Colon (tissue), 2 donors: ENCODE measurements at regions not wholly inside any gene's neighbourhood (a gene's known extent, or its start where the extent isn't known, plus 50 kb on each side); places are given as distances from the start of the nearest gene placed in this dataset.
"Not testable (repeated sequence)": the region's sequence is repeated elsewhere in the genome, so short reads cannot be mapped to it uniquely, and the experiment has no call there.

Source experiments
- FAIRE-seq: peaks from 2 replicates; lab custom pipeline; 2012; peaks lifted over from hg19 to GRCh38; lab: Jason Lieb, UNC
- donor health status: control.
- donor health status: control.

GRCh38 chr6:97456070-97456469, 173.1 kb upstream of the MMS22L start:
- FAIRE-seq: no peak

DNA sequence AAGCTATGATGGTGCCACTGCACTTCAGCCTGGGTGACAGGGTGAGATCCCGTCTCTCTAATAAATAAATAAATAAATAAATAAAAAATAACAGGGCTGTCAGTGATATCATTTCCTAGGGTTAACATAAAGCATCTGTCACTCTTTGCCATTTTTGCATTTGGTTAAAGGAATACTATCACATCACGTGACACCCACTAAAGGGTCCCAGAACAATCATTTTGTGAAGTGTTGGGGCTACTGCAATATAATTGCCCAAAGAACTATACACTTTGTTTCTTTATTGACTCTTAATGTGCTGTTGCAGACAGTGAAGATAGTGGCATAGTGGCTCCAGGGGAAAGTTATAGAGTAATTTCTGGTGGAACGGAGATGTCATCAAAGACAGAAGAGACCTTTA, 176.5 kb upstream of the MMS22L start:
- no peak for FAIRE-seq

DNA sequence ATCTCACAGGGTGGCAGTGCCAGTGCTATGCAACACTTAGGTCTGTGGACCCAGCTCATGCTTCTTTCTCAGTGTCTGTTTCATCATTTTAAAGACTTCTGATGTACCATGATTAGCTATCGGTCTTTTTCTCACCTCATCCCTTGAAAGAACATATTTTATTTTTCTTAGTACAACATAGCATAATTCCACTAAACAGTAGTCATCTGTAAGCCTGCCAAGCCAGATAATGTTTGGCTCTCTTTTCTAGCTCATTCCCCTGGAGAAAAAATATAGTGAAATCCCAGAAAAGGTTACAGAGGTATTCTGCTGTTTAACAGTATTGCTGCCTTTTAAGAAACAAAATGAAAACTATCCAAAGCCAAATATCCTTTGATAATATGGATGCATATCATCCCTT, 177.0 kb upstream of the MMS22L start:
- FAIRE-seq: no peak

DNA sequence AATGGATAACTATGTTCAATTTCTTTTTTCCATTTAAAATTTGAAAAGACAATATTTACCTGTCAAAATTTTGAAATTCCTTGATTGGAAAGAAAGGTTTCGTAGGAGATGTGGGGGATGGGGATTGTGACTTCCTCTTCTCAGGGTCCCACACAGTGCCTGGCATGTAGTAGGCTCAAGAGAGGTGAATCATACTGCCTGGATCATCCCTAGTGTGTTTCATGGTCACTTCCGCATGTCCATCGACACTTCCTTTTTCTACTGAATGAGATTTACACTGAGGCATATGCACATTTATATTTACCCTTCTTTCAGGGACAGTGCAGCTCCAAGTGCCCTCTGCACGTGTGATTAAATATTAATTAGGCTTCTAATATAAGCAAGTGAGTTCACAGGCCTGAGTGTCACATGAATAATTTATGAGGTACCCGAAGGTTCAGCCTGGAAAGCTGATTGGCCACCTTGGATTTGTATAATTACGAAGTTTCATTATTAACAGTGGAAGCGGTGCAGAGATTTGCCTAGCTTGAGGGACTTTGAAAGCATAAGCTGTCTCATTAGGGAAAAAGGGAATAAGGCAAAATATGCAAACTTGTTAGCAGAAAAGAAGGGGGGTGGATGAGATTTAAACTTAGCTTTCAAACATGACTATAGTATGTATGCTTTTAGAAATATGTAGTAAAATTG, 177.5 kb upstream of the MMS22L start:
- no peak for FAIRE-seq

DNA sequence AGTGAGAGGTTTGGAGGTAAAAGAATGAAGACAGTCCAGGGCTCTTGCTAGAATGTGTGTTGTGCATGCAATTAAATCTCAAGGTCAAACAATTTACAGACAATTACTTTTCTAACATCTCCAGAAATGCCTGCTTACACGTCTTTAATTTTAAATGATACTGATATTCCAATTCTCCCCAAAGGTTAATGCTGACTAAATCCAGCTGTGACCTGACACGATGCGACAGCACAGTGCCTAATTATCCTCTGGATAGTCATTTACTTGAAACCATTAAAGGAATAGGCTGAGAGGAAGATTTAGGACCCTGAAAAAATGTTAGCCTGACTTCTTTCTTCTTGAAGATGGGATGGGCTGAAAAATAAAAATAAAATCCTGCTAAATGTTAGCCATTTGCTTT, 178.2 kb upstream of the MMS22L start:
- no peak for FAIRE-seq

DNA sequence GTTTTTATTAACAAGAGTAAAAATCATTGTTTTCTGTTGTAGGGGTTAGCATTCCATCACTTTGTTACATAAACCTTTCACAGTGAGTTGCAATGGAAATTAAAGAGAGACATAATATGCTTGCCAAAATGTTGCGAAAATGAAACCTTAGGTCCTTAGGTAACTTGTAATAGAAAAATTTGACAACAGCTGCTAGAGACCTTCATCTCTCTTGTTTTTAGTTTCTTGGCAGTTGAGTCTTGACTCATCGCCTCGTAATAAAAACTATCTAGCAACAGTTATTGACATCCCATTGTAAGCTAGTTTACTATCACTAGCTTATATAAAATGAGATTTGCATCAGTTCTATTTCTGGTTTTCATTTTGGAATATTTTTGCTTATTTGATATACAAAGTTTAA, 179.0 kb upstream of the MMS22L start:
- no peak for FAIRE-seq

GRCh38 chr6:97462938-97463598, 180.1 kb upstream of the MMS22L start:
- FAIRE-seq: no peak

DNA sequence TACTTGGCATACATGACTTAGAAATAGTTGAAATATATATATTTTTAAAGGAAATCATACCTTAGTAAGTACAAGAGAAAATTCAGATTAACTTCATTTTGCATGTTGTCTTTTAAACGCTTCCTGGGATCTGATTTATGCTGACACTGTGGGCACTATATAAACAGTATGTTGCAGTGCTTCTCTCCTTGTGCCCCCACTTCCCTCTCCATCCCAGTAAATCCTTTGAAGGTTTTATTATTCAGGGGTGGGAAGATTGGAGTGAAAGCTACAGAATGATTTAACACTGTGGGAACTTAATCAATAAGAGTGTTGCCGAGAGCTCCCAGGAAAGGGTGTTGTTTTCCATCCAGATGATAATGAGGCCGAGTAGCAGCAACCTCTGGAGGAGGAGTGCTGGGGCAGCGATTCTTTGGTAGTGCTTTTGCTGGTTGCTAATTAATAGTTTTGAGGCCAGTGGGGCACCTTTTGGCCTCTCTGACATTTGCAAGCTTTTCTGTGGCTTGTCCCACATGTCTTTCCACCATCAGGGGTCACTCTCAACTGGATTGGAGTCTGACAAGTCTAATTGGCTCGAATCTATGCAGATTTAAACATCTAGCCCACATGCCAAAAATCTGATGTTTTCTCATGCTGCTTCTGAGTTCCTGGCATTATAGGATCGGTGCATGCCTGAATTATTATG, 183.0 kb upstream of the MMS22L start:
- no peak for FAIRE-seq

DNA sequence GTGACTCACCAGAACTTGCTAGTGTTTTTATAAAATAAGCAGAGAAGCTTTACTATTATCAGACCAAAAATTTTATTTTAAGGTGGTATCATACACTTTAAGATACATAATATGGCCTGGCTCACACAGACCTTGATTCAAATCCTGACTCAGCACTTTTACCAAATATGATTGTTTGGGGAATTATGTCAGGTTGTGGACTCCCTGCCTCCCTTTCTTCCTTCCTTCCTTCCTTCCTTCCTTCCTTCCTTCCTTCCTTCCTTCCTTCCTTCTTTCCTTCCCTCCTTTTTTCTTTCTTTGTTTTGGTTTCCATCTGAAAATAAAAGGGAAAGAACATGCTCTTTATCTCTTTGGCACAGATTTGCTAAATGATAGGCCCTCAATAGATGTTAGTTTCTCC, 186.0 kb upstream of the MMS22L start:
- FAIRE-seq: no peak

DNA sequence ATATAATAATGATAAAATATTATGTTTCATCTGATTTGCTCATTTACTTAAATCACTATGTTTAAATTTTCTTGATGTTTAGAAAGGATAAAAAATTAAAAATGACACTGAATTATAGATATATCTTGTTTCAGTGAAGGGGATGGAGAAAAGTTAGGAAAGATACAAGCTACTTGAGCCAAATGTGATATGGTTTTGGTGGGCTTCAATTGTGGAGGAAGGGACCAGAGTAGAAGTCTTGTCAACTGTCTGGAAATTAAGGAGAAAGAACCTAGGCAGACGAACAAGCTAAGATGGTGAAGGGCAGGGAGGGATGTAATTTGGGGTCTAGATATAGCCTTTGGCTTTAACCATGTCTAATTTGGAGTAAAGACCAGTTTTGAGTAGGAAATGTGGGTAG, 186.4 kb upstream of the MMS22L start:
- no peak for FAIRE-seq

- no peak for FAIRE-seq
Measured at GRCh38 chr6:97470322-97470721, 187.3 kb upstream of the MMS22L start.

DNA sequence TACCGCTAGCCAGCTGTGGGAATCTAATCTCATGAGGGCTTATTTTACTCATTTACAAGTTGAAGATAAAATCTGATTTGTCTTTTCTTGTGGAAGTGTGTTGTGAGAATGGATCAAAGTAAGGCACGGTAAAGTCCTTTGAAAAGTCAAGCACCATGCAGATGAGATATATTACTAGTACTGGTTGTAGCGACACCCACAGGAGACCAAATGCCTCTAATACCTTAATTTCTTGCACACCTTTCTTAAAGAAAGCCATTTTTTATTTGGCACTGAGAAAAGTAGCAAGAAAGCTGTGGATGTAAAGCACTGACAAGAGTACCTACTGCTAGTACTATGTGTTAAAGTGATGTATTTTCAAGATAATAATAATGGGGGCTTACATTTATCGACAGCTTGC, 191.0 kb upstream of the MMS22L start:
- FAIRE-seq: no peak

- FAIRE-seq: no peak
Measured at GRCh38 chr6:97497713-97498331, 214.8 kb upstream of the MMS22L start.

DNA sequence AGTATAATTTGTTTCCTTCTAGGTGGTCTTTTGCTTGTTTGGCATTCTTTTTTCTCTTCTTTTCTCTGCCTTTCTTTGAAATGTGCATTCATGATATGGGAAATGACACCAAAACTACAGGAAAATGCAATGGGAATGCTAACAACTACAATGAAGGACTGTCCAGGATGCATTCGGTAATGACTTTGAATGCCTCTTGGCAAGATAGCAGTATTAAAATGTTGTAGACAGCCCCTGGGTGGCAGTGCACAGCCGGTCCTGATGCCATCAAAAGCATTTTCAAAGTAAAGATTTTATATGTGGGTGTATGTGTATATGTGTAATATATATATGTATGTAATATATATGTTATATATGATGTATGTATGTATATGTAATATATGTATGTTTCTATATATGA, 218.8 kb upstream of the MMS22L start:
- no peak for FAIRE-seq

DNA sequence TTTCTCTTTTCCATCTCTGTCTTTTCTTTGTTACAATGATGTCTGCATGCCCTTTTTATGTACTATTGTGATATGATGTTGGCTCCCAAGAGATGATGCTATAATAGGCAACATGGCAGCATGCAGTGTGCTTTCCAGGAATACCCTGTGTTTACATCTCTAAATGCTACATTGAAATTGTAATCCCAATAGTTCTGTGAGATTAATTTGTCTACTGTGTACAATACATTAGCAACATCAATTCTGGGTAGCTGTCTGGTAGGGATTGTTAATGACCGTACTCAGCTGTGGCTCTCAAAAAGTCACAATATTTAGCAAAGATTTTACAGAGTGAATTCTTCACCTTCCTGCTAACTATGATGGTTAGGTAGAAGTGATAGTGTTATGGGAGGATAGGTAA, 225.6 kb upstream of the MMS22L start:
- FAIRE-seq: no peak

DNA sequence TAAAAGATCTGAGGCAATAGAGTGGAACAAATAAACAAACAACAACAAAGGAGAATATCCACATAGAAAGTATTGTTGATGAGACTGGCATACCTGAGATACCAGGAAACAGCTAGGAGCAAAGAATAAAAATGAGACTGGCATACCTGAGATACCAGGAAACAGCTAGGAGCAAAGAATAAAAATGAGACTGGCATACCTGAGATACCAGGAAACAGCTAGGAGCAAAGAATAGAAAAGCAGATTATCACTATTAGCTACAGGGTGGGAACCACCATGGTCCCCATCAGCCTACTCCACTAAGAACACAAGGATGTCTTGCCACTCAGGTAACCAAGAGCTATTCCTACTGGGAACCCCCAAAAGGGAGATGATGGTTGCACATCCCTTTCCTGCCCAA, 230.2 kb upstream of the MMS22L start:
- not testable (repeated sequence) for FAIRE-seq

- no peak for FAIRE-seq
Measured at GRCh38 chr6:97524811-97525210, 241.8 kb upstream of the MMS22L start.

DNA sequence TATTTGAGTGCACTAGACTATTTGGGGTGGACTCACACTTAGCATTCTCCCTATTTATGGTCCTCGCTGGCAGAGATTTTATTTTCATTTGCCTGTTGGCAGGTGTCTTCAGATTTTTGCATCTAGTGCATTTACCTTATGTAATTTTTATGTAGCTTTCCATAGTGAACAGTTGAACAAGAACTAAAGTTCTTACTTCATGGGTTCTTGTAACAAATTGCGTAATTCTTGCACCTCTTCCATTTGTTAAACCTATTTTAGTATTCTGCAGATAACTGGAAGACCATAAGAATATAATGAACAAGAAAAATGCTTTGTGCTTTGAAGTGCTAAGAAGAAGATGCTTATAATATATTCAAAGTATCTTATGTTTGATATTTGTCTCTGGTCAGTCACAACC, 252.8 kb upstream of the MMS22L start:
- FAIRE-seq: no peak

- no peak for FAIRE-seq
Measured at GRCh38 chr6:97548354-97548753, 265.3 kb upstream of the MMS22L start.

GRCh38 chr6:97557355-97557754, 274.3 kb upstream of the MMS22L start:
- FAIRE-seq: no peak

GRCh38 chr6:97563529-97563928, 280.5 kb upstream of the MMS22L start:
- no peak for FAIRE-seq

GRCh38 chr6:97572943-97573342, 289.9 kb upstream of the MMS22L start:
- no peak for FAIRE-seq

DNA sequence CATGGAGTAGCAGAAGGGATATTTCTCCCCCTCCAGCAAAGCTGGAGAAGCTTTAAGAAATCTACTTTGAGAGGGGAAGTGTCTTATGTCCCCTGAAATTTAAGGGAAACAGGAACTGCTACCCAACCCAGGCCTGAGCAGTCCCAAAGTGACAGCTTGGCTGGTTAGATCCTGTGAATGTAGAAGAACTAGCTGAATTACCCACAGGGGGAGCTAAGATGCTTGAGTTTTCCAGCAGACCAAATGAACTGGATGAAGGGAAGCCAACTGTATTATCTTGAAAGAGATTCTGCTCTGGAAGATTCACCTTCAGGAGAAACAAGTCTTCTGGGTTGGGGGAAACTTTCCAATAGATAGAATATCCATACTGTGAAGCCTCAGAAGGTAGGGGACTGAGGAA, 303.3 kb upstream of the MMS22L start:
- FAIRE-seq: no peak
